Esophagus muscularis mucosa (tissue), 4 donors: ENCODE measurements at regions not wholly inside any gene's neighbourhood (a gene's known extent, or its start where the extent isn't known, plus 50 kb on each side); places are given as distances from the start of the nearest gene placed in this dataset.
"Not testable (repeated sequence)": the region's sequence is repeated elsewhere in the genome, so short reads cannot be mapped to it uniquely, and the experiment has no call there.

ENCODE experiments used
- DNase-seq: peaks from one replicate; pipeline ENCODE4 v3.0.0-alpha.2; 2017; ENCODE audit errors: extremely low spot score
- H3K27ac ChIP-seq, 4 donors: fragments of 200-600 bp; sonication (generic); replicated peaks in 1 of 4; 1 replicate in 3 of 4; 2 replicates in 1 of 4; pipeline ENCODE4 v1.5.1; 2016 to 2019; ENCODE audit warnings: mild to moderate bottlenecking in 1 of 4
- H3K27me3 ChIP-seq, 4 donors: fragments of 200-600 bp; sonication (generic); one replicate each; pipeline versions ENCODE4 v1.5.1 to v1.6.0; 2016 to 2019
- H3K36me3 ChIP-seq, 4 donors: fragments of 200-600 bp; sonication (generic); one replicate each; pipeline ENCODE4 v1.5.1; 2016 to 2019
- H3K4me1 ChIP-seq, 4 donors: fragments of 200-600 bp; sonication (generic); one replicate each; pipeline ENCODE4 v1.5.1; 2016 to 2019
- H3K4me3 ChIP-seq, 4 donors: fragments of 200-600 bp; sonication (generic); 1 replicate in 2 of 4; 2 replicates in 2 of 4; pipeline ENCODE4 v1.5.1; 2016 to 2019; ENCODE audit warnings: mild to moderate bottlenecking in 4 of 4, moderate library complexity in 1 of 4
- H3K9me3 ChIP-seq, 4 donors: fragments of 200-600 bp; sonication (generic); 1 replicate in 3 of 4; 2 replicates in 1 of 4; pipeline ENCODE4 v1.5.1; 2016 to 2019
- EP300 ChIP-seq: sonication (generic); formaldehyde crosslinking; IDR thresholded peaks from one replicate; pipeline ENCODE4 v1.6.1; 2017; ENCODE audit warnings: antibody characterized with exemption
- POLR2A ChIP-seq: fragments of 450-650 bp; IDR thresholded peaks from one replicate; pipeline ENCODE4 v1.6.1; 2017; ENCODE audit warnings: antibody characterized with exemption, moderate library complexity, mild to moderate bottlenecking, low read depth
- POLR2AphosphoS5 ChIP-seq, 2 donors: sonication (generic); formaldehyde crosslinking; IDR thresholded peaks; one replicate each; pipeline ENCODE4 v1.6.1; 2017; ENCODE audit warnings: antibody characterized with exemption in 2 of 2
- WGBS: methylation state at CpG from one replicate; pipeline ENCODE4 v1.1.5; 2018; 5-methylcytosine and 5-hydroxymethylcytosine counted together
- intact Hi-C: fragments of 100-400 bp; cut with DNase I; formaldehyde crosslinking; loops from one replicate; pipeline ENCODE4 v1.15.1; 2023
- TF ChIP-seq, protein P1 (sequence below), 3 experiments: fragments of 200-600 bp in 2 of 3; fragments of 450-650 bp in 1 of 3; sonication (generic) in 2 of 3; IDR thresholded peaks; one replicate each; pipeline ENCODE4 v1.5.1; 2017 to 2019; ENCODE audit warnings: antibody characterized with exemption in 3 of 3, mild to moderate bottlenecking in 2 of 3, moderate library complexity in 1 of 3

GRCh38 chr14:38003746-38004609 lies 203.7 kb upstream of the SSTR1 start:
- WGBS: 74% methylated on average over 7 of the region's 7 CpGs
- Histone ChIP-seq H3K4me1 (no peaks in the 10 kb centered on the region), H3K9me3 (no peaks in the 10 kb centered on the region), H3K4me3 (no peak overlapping the region), H3K27ac (no peak overlapping the region), H3K27me3 (no peaks in the 10 kb centered on the region), H3K36me3 (no peaks in the 10 kb centered on the region)
- TF ChIP-seq POLR2AphosphoS5 (IDR thresholded peaks at IDR 0.05): no peak
- TF ChIP-seq, protein P1, sequence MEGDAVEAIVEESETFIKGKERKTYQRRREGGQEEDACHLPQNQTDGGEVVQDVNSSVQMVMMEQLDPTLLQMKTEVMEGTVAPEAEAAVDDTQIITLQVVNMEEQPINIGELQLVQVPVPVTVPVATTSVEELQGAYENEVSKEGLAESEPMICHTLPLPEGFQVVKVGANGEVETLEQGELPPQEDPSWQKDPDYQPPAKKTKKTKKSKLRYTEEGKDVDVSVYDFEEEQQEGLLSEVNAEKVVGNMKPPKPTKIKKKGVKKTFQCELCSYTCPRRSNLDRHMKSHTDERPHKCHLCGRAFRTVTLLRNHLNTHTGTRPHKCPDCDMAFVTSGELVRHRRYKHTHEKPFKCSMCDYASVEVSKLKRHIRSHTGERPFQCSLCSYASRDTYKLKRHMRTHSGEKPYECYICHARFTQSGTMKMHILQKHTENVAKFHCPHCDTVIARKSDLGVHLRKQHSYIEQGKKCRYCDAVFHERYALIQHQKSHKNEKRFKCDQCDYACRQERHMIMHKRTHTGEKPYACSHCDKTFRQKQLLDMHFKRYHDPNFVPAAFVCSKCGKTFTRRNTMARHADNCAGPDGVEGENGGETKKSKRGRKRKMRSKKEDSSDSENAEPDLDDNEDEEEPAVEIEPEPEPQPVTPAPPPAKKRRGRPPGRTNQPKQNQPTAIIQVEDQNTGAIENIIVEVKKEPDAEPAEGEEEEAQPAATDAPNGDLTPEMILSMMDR (IDR thresholded peaks at IDR 0.05): no peak
- DNase-seq: no peak
- intact Hi-C loops: no loop called here

GRCh38 chr14:38004610-38004879 lies 203.2 kb upstream of the SSTR1 start:
- H3K27ac ChIP-seq: no peak overlapping the region

DNA sequence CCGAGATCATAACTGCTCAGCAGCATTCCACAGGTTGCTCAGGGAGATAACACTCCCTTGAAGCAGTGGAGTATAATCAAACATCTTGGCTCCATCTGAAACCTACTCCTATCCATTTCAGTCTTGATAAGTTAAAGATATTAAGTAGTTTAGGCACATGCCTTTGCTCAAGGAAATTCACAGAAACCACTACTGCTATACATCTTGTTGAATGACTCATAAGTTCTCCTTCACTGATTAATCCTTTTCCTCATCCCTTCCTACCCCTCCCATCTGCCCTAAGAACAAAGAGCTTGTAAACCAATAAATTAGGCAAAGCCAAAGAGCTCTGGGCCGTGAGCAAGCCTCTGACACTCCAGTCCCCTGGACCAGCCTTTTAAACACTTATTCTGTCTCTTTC lies 196.5 kb upstream of the SSTR1 start:
- H3K4me3 ChIP-seq, H3K27me3 ChIP-seq, H3K36me3 ChIP-seq, DNase-seq, H3K27ac ChIP-seq, H3K4me1 ChIP-seq, intact Hi-C loops: not testable (repeated sequence)
- 69% methylated on average over 2 of the region's 2 CpGs for WGBS
- H3K9me3 ChIP-seq: peaks cover 0 to 32% (median 22%) of the 10 kb centered on the region in 4 donors

More at GRCh38 chr14:38004610-38004879, 203.2 kb upstream of the SSTR1 start:
- Histone ChIP-seq H3K4me1 (no peaks in the 10 kb centered on the region), H3K36me3 (no peaks in the 10 kb centered on the region), H3K9me3 (no peaks in the 10 kb centered on the region), H3K4me3 (no peak overlapping the region), H3K27me3 (no peaks in the 10 kb centered on the region)
- DNase-seq: no peak
- TF ChIP-seq POLR2A (no peak), POLR2AphosphoS5 (IDR thresholded peaks at IDR 0.05) (no peak), EP300 (no peak)
- TF ChIP-seq, protein P1 (IDR thresholded peaks at IDR 0.05): no peak
- intact Hi-C loops: no loop called here

GRCh38 chr14:38012056-38012455 lies 195.6 kb upstream of the SSTR1 start:
- H3K27me3 ChIP-seq: no peaks in the 10 kb centered on the region
- no peaks in the 10 kb centered on the region for H3K36me3 ChIP-seq
- intact Hi-C loops: no loop called here
- H3K4me3 ChIP-seq: no peak overlapping the region
- H3K27ac ChIP-seq: no peak overlapping the region
- H3K4me1 ChIP-seq: no peaks in the 10 kb centered on the region
- peaks cover 0 to 32% (median 22%) of the 10 kb centered on the region in 4 donors for H3K9me3 ChIP-seq
- no peak for TF ChIP-seq EP300
- TF ChIP-seq, protein P1 (IDR thresholded peaks at IDR 0.05): no peak
- TF ChIP-seq POLR2A: no peak
- TF ChIP-seq POLR2AphosphoS5 (IDR thresholded peaks at IDR 0.05): no peak
- no peak for DNase-seq

DNA sequence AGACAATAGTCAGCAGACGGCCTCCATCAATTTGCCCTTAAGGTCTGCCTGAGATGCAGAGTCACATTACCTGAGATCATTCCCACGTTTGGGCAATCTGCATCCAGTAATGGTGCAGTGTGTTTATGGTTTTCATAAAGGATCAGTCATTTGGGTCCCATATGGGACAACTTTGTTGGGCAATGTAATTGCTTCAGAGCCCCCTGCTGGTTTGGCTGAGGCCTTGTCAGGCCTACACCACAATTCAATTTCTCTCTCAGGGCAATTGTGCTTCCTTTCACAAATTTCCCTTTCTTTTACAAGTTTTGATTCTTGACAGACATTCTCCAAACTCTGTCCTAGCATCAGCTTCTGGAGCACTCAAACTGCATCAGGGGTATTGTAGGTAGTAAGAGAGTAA lies 191.2 kb upstream of the SSTR1 start:
- intact Hi-C loops: no loop called here
- DNase-seq: no peak
- Histone ChIP-seq H3K27me3 (no peaks in the 10 kb centered on the region), H3K4me3 (no peak overlapping the region), H3K36me3 (no peaks in the 10 kb centered on the region), H3K27ac (no peak overlapping the region), H3K9me3 (peaks cover 0 to 20% (median 17%) of the 10 kb centered on the region in 4 donors), H3K4me1 (no peaks in the 10 kb centered on the region)
- 59% methylated on average over 2 of the region's 2 CpGs for WGBS
- no peak for TF ChIP-seq EP300
- TF ChIP-seq, protein P1 (IDR thresholded peaks at IDR 0.05): no peak
- no peak for TF ChIP-seq POLR2A
- TF ChIP-seq POLR2AphosphoS5 (IDR thresholded peaks at IDR 0.05): no peak
